ENCODE measurements at regions not wholly inside any gene's neighbourhood (a gene's known extent, or its start where the extent isn't known, plus 50 kb on each side); places are given as distances from the start of the nearest gene placed in this dataset.

GRCh38 chr13:99086267-99087097 lies 108.6 kb upstream of the DOCK9 start:
- no peak overlapping the region for H3K27ac ChIP-seq (ENCODE audit: insufficient read depth, low read length)
- ChIA-PET CTCF (no interaction called here), POLR2A (ENCODE audit: unreplicated experiment) (no interaction called here)
- H3K9me3 ChIP-seq (ENCODE audit: control insufficient read depth, insufficient read depth, low read length): no peaks in the 10 kb centered on the region
- ATAC-seq (ENCODE audit: low read depth) (peak; percentile 72), DNase-seq (peak; percentile 47)
- intact Hi-C loops (cut with micrococcal nuclease) (loop anchor here (10.0 kb wide), 1 partner anchor 178 kb away; no protein-coding TSS in a partner anchor), dilution Hi-C loops (cut with HindIII; ENCODE audit: low sequenced_read_pairs, unreplicated experiment) (no loop called here), in situ Hi-C loops (cut with MboI; ENCODE audit: low sequenced_read_pairs) (no loop called here)
- no peak for TF ChIP-seq ELK1 (IDR thresholded peaks at IDR 0.05; ENCODE audit: borderline replicate concordance, low read depth, low read length)
- TF ChIP-seq SMC3 (IDR thresholded peaks at IDR 0.05; ENCODE audit: low read depth, low read length): no peak
- no peak for TF ChIP-seq BHLHE40 (IDR thresholded peaks at IDR 0.05; ENCODE audit: low read depth, low read length)
- no peak for TF ChIP-seq NFE2L2 (IDR thresholded peaks at IDR 0.05; ENCODE audit: low read depth, low read length)
- TF ChIP-seq RCOR1 (IDR thresholded peaks at IDR 0.05; ENCODE audit: insufficient replicate concordance, low read length): no peak
- TF ChIP-seq RAD21 (IDR thresholded peaks at IDR 0.05; ENCODE audit: low read length): no peak
- TF ChIP-seq RFX5 (IDR thresholded peaks at IDR 0.05; ENCODE audit: low read depth, low read length): no peak
- TF ChIP-seq CHD1 (IDR thresholded peaks at IDR 0.05; ENCODE audit: low read depth, low read length): no peak
- no peak for TF ChIP-seq USF2 (IDR thresholded peaks at IDR 0.05; ENCODE audit: low read depth, low read length)
- no peak for TF ChIP-seq POLR2A (IDR thresholded peaks at IDR 0.05; ENCODE audit: low read depth, low read length)
- no peak for TF ChIP-seq MXI1 (IDR thresholded peaks at IDR 0.05; ENCODE audit: borderline replicate concordance, low read depth, low read length)
- no peak for TF ChIP-seq CEBPB (IDR thresholded peaks at IDR 0.05; ENCODE audit: low read depth, low read length)
- H3K79me1 ChIP-seq (ENCODE audit: low read depth in 1 of 2, low read length in 2 of 2): peaks cover 0 to 9% of the 10 kb centered on the region in 2 experiments; a peak in 1 of 4 replicates
- no peak overlapping the region for H3K9ac ChIP-seq (ENCODE audit: low read depth, low read length)
- H3K36me3 ChIP-seq (ENCODE audit: control insufficient read depth, insufficient read depth, low read length): no peaks in the 10 kb centered on the region
- peak overlapping the region; percentile 84 for H3K4me2 ChIP-seq (ENCODE audit: low read depth, low read length)
- H3K56ac ChIP-seq (ENCODE audit: extremely low read depth, insufficient read depth, low read length): no peak overlapping the region
- no peaks in the 10 kb centered on the region for H3K4me1 ChIP-seq (ENCODE audit: control insufficient read depth, insufficient read depth, low read length)
- BruUV-seq (replicated peaks): no TSS peak
- H4K8ac ChIP-seq (ENCODE audit: low read depth in 2 of 2, low read length in 2 of 2): peak overlapping the region in 1 of 2 experiments; percentile 27; a peak in 1 of 4 replicates
- WGBS, 2 experiments (ENCODE audit: extremely low coverage in 2 of 2, insufficient read length in 1 of 2): 0% methylated on average over 66 of the region's 130 CpGs; no CpG with 5 or more reads in 1 of the 2 experiments
- peak overlapping the region; percentile 71 for H3K4me3 ChIP-seq (ENCODE audit: insufficient read depth, low read depth, low read length)
- peak overlapping the region; percentile 99 for H2AFZ ChIP-seq (replicated peaks; ENCODE audit: low read length, poor library complexity)
- no peak overlapping the region; the same call in 1 of the 2 replicates for H3K4ac ChIP-seq (ENCODE audit: low read depth, low read length)
- no peak overlapping the region for H2BK5ac ChIP-seq (ENCODE audit: low read depth, low read length, poor library complexity, severe bottlenecking)
- no peak overlapping the region for H4K5ac ChIP-seq (ENCODE audit: low read depth, low read length)
- H3K18ac ChIP-seq (ENCODE audit: low read depth, low read length): no peak overlapping the region
- peak overlapping the region; percentile 90 for H2AK9ac ChIP-seq (replicated peaks; ENCODE audit: low read depth, low read length, poor library complexity)
- H4K20me1 ChIP-seq (ENCODE audit: insufficient read depth, low read length): no peaks in the 10 kb centered on the region
- H2BK15ac ChIP-seq (ENCODE audit: low read depth, low read length): no peak overlapping the region
- H3K27me3 ChIP-seq (ENCODE audit: control insufficient read depth, insufficient read depth, low read length): peaks cover 10% of the 10 kb centered on the region; the same call in 1 of the 2 replicates
- H2BK120ac ChIP-seq (ENCODE audit: low read depth, low read length): no peak overlapping the region
- no peak overlapping the region; the same call in 1 of the 2 replicates for H4K91ac ChIP-seq (ENCODE audit: insufficient read depth, low read depth, low read length)
- no peak overlapping the region for H2BK20ac ChIP-seq (ENCODE audit: low read depth, low read length)
- H3K23ac ChIP-seq (ENCODE audit: low read depth, low read length): 0 out of 2 replicates have a peak overlapping the region, but pooled peaks have one; percentile 15
- H3K9me1 ChIP-seq (ENCODE audit: insufficient read depth, low read length): peaks cover 5% of the 10 kb centered on the region; the same call in 1 of the 2 replicates
- no peak overlapping the region; the same call in 1 of the 2 replicates for H2AK5ac ChIP-seq (ENCODE audit: low read depth, low read length)
- no peak overlapping the region for H3K14ac ChIP-seq (replicated peaks; ENCODE audit: low read depth, low read length)
